Astrocyte (in vitro differentiated cells and primary cell): ENCODE measurements at regions not wholly inside any gene's neighbourhood (a gene's known extent, or its start where the extent isn't known, plus 50 kb on each side); places are given as distances from the start of the nearest gene placed in this dataset.

Experiments used
- DNase-seq: peaks from one replicate; pipeline ENCODE4 v3.0.0-alpha.2; 2010; ENCODE audit warnings: low read depth
- FAIRE-seq: peaks from 2 replicates; lab custom pipeline; 2011; peaks lifted over from hg19 to GRCh38; lab: Jason Lieb, UNC
- H2AFZ ChIP-seq: 2 replicates; pipeline ENCODE4 v1.6.0; 2012; ENCODE audit warnings: low read depth, low read length, inconsistent platforms
- H3K27ac ChIP-seq: 2 replicates; pipeline ENCODE4 v1.5.1; 2011; ENCODE audit warnings: low read depth, low read length, inconsistent platforms
- H3K27me3 ChIP-seq: 2 replicates; pipeline ENCODE4 v1.6.0; 2011; ENCODE audit warnings: low read length, inconsistent platforms; ENCODE audit not compliant: insufficient read depth
- H3K36me3 ChIP-seq: 2 replicates; pipeline ENCODE4 v1.5.1; 2011; ENCODE audit warnings: low read length, inconsistent platforms; ENCODE audit not compliant: insufficient read depth
- H3K4me1 ChIP-seq: 2 replicates; pipeline ENCODE4 v1.5.1; 2011; ENCODE audit warnings: low read length, inconsistent platforms; ENCODE audit not compliant: insufficient read depth
- H3K4me2 ChIP-seq: 2 replicates; pipeline ENCODE4 v1.6.0; 2012; ENCODE audit warnings: low read length, inconsistent platforms
- H3K4me3 ChIP-seq: 2 replicates; pipeline ENCODE4 v1.5.1; 2011; ENCODE audit warnings: low read depth, mild to moderate bottlenecking, low read length, inconsistent platforms; ENCODE audit not compliant: insufficient read depth
- H3K79me2 ChIP-seq: 2 replicates; pipeline ENCODE4 v1.6.0; 2012; ENCODE audit warnings: mild to moderate bottlenecking, low read length, inconsistent platforms; ENCODE audit not compliant: insufficient read depth
- H3K9ac ChIP-seq: 2 replicates; pipeline ENCODE4 v1.6.0; 2012; ENCODE audit warnings: mild to moderate bottlenecking, low read length, inconsistent platforms
- H3K9me3 ChIP-seq: 2 replicates; pipeline ENCODE4 v1.5.1; 2012; ENCODE audit warnings: low read depth, mild to moderate bottlenecking, low read length, inconsistent platforms; ENCODE audit not compliant: insufficient read depth
- H4K20me1 ChIP-seq: 2 replicates; pipeline ENCODE4 v1.6.0; 2012; ENCODE audit warnings: low read length, inconsistent platforms; ENCODE audit not compliant: insufficient read depth
- H3K27ac Mint-ChIP-seq: one replicate; pipeline ENCODE4 v1.8.0; 2021; ENCODE audit warnings: mild to moderate bottlenecking, mixed read lengths; ENCODE audit not compliant: unreplicated experiment
- H3K27me3 Mint-ChIP-seq: one replicate; pipeline ENCODE4 v1.8.0; 2021; ENCODE audit warnings: low read depth, mixed read lengths; ENCODE audit not compliant: unreplicated experiment
- H3K36me3 Mint-ChIP-seq: one replicate; pipeline ENCODE4 v1.8.0; 2021; ENCODE audit warnings: low read depth, mixed read lengths; ENCODE audit not compliant: unreplicated experiment
- H3K4me1 Mint-ChIP-seq: one replicate; pipeline ENCODE4 v1.8.0; 2021; ENCODE audit warnings: low read depth, mixed read lengths; ENCODE audit not compliant: unreplicated experiment
- H3K4me3 Mint-ChIP-seq: one replicate; pipeline ENCODE4 v1.8.0; 2021; ENCODE audit warnings: mild to moderate bottlenecking, moderate library complexity, mixed read lengths; ENCODE audit not compliant: unreplicated experiment
- H3K9me3 Mint-ChIP-seq: one replicate; pipeline ENCODE4 v1.8.0; 2021; ENCODE audit warnings: mild to moderate bottlenecking, mixed read lengths; ENCODE audit not compliant: unreplicated experiment
- CTCF ChIP-seq: IDR thresholded peaks from 2 replicates; pipeline ENCODE4 v1.5.1; 2011; ENCODE audit warnings: low read depth, mild to moderate bottlenecking, inconsistent platforms, low read length, moderate library complexity; ENCODE audit not compliant: insufficient read depth
- EZH2 ChIP-seq: IDR thresholded peaks from 2 replicates; pipeline ENCODE4 v1.6.1; 2012; ENCODE audit warnings: mild to moderate bottlenecking, low read length, inconsistent platforms; ENCODE audit not compliant: insufficient read depth

GRCh38 chr14:34300330-34300729, 161.7 kb downstream of the SPTSSA start:
- DNase-seq (no peak), FAIRE-seq (no peak)
- Mint-ChIP-seq H3K9me3 (no peaks in the 10 kb centered on the region), H3K27ac (no peak overlapping the region), H3K27me3 (no peaks in the 10 kb centered on the region), H3K4me1 (no peaks in the 10 kb centered on the region), H3K36me3 (no peaks in the 10 kb centered on the region), H3K4me3 (no peak overlapping the region)
- Histone ChIP-seq H3K9ac (no peak overlapping the region), H3K79me2 (no peaks in the 10 kb centered on the region), H3K36me3 (no peaks in the 10 kb centered on the region), H3K27me3 (peaks cover 2% of the 10 kb centered on the region), H4K20me1 (no peaks in the 10 kb centered on the region), H2AFZ (no peak overlapping the region), H3K4me3 (no peak overlapping the region), H3K27ac (no peak overlapping the region), H3K4me1 (no peaks in the 10 kb centered on the region), H3K9me3 (no peaks in the 10 kb centered on the region), H3K4me2 (no peak overlapping the region)
- TF ChIP-seq EZH2, result no peak
- no peak for TF ChIP-seq CTCF

DNA sequence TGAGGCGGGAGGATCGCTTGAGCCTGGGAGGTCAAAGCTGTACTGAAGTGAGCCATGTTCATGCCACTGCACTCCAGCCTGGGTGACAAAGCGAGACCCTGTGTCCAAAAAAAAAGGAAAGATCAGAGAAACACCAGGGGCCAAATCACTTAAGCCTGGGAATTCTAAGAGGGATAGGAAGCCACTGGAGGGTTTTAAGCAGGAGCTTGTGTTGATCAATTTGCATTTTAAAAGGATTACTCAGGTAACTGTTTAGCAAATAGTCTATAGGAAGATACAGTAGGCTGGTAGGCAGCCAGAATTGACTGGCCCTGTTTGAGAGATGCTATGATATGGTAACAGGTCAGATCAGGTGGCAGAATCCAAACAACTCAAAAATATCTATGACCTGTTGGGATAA, 162.7 kb downstream of the SPTSSA start:
- Histone ChIP-seq H3K27me3 (peaks cover 2% of the 10 kb centered on the region), H3K9me3 (no peaks in the 10 kb centered on the region), H2AFZ (no peak overlapping the region), H3K4me3 (no peak overlapping the region), H3K36me3 (no peaks in the 10 kb centered on the region), H3K4me2 (no peak overlapping the region), H3K27ac (no peak overlapping the region), H3K79me2 (no peaks in the 10 kb centered on the region), H3K4me1 (no peaks in the 10 kb centered on the region), H4K20me1 (no peaks in the 10 kb centered on the region), H3K9ac (no peak overlapping the region)
- no peak for TF ChIP-seq EZH2
- no peak for TF ChIP-seq CTCF
- Mint-ChIP-seq H3K27me3 (no peaks in the 10 kb centered on the region), H3K4me3 (no peak overlapping the region), H3K36me3 (no peaks in the 10 kb centered on the region), H3K4me1 (no peaks in the 10 kb centered on the region), H3K27ac (no peak overlapping the region), H3K9me3 (no peaks in the 10 kb centered on the region)
- FAIRE-seq, result no peak
- DNase-seq, result no peak

DNA sequence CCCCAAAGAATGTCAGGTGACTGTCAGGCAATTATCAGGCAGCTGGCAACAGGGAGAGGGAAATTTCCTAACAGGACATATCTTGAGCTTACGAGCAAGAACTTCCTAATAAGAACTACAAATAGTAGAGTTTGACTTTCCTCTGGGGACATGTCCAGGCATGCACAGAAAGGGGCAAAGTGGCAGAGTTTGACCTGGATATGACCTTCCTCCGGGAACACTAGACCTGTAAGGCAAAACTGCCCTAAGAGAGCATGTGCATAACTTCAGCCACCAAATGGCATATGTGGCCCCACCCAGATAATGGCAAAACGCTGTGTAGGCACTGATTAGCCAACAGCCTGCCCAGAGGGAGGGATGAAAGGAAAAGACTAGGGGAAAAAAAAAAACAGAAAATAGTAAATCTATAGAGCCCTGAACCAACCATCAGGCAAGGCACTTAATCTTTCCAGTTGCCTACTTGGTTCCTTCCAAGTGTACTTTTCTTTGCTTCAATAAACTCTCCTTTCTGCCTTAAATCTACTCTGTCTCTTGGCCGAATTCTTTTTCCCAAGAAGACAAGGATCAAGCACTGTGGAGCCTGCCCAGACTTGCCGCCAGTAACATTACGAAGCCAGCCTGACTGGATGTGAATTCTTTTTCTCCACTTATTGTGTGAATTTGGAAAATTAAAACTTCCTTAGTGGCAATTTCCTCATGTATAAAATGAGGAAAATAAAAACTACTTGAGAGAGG, 164.1 kb downstream of the SPTSSA start:
- H2AFZ ChIP-seq, result peak overlapping the region; percentile 5
- no peaks in the 10 kb centered on the region for H3K9me3 Mint-ChIP-seq
- H3K4me3 ChIP-seq, result no peak overlapping the region
- no peaks in the 10 kb centered on the region for H3K4me1 Mint-ChIP-seq
- no peaks in the 10 kb centered on the region for H3K4me1 ChIP-seq
- no peaks in the 10 kb centered on the region for H3K9me3 ChIP-seq
- FAIRE-seq, result no peak
- no peaks in the 10 kb centered on the region for H4K20me1 ChIP-seq
- no peak overlapping the region for H3K9ac ChIP-seq
- TF ChIP-seq CTCF (no peak), EZH2 (no peak)
- DNase-seq, result no peak
- no peaks in the 10 kb centered on the region for H3K36me3 Mint-ChIP-seq
- H3K27me3 Mint-ChIP-seq, result no peaks in the 10 kb centered on the region
- H3K36me3 ChIP-seq, result no peaks in the 10 kb centered on the region
- no peak overlapping the region for H3K27ac ChIP-seq
- peak overlapping the region; percentile 56 for H3K27ac Mint-ChIP-seq
- peaks cover 2% of the 10 kb centered on the region for H3K27me3 ChIP-seq
- H3K79me2 ChIP-seq, result no peaks in the 10 kb centered on the region
- no peak overlapping the region for H3K4me2 ChIP-seq
- no peak overlapping the region for H3K4me3 Mint-ChIP-seq
